ENCODE measurements at regions not wholly inside any gene's neighbourhood (a gene's known extent, or its start where the extent isn't known, plus 50 kb on each side); places are given as distances from the start of the nearest gene placed in this dataset.
"Not testable (repeated sequence)": the region's sequence is repeated elsewhere in the genome, so short reads cannot be mapped to it uniquely, and the experiment has no call there.

GRCh38 chr13:67421475-67421874, 191.3 kb upstream of the PCDH9 start:
- FAIRE-seq = no peak
- no peak for DNase-seq (ENCODE audit: insufficient read length, low spot score)
- TF ChIP-seq SPI1 (IDR thresholded peaks at IDR 0.05; ENCODE audit: low read depth, low read length) (peak; percentile 67), TAF1 (IDR thresholded peaks at IDR 0.05; ENCODE audit: low read depth, low read length) (no peak)

- no peak for FAIRE-seq
- no peak for TF ChIP-seq POLR2AphosphoS5 (IDR thresholded peaks at IDR 0.05; ENCODE audit: low read depth, low read length)
- TF ChIP-seq POLR2A (IDR thresholded peaks at IDR 0.05; ENCODE audit: low read depth, low read length) = no peak
- no peak for TF ChIP-seq POU2F2 (IDR thresholded peaks at IDR 0.05; ENCODE audit: low read depth, low read length)
- no peak for TF ChIP-seq TAF1 (IDR thresholded peaks at IDR 0.05; ENCODE audit: low read depth, low read length)
- DNase-seq (ENCODE audit: insufficient read length, low spot score) = no peak
Observed at GRCh38 chr13:67416047-67416925, 186.2 kb upstream of the PCDH9 start.

- DNase-seq (ENCODE audit: insufficient read length, low spot score) (no peak), FAIRE-seq (no peak)
- TF ChIP-seq POLR2AphosphoS5 (IDR thresholded peaks at IDR 0.05; ENCODE audit: low read depth, low read length) (no peak), POLR2A (IDR thresholded peaks at IDR 0.05; ENCODE audit: low read depth, low read length) (no peak), SPI1 (IDR thresholded peaks at IDR 0.05; ENCODE audit: low read depth, low read length) (no peak), TAF1 (IDR thresholded peaks at IDR 0.05; ENCODE audit: low read depth, low read length) (no peak), POU2F2 (IDR thresholded peaks at IDR 0.05; ENCODE audit: low read depth, low read length) (no peak), PAX5 (IDR thresholded peaks at IDR 0.05; ENCODE audit: insufficient read depth, low read length, severe bottlenecking) (no peak)
Observed at GRCh38 chr13:67410645-67411044, 180.5 kb upstream of the PCDH9 start.

GRCh38 chr13:67408798-67409197, 178.7 kb upstream of the PCDH9 start:
- FAIRE-seq = no peak
- DNase-seq (ENCODE audit: insufficient read length, low spot score) = no peak
- TF ChIP-seq POLR2A (IDR thresholded peaks at IDR 0.05; ENCODE audit: low read depth, low read length) (no peak), PAX5 (IDR thresholded peaks at IDR 0.05; ENCODE audit: insufficient read depth, low read length, severe bottlenecking) (no peak), TAF1 (IDR thresholded peaks at IDR 0.05; ENCODE audit: low read depth, low read length) (no peak), POU2F2 (IDR thresholded peaks at IDR 0.05; ENCODE audit: low read depth, low read length) (no peak), POLR2AphosphoS5 (IDR thresholded peaks at IDR 0.05; ENCODE audit: low read depth, low read length) (no peak), SPI1 (IDR thresholded peaks at IDR 0.05; ENCODE audit: low read depth, low read length) (no peak)

- FAIRE-seq (no peak), DNase-seq (ENCODE audit: insufficient read length, low spot score) (no peak)
Observed at GRCh38 chr13:67402546-67402945, 172.4 kb upstream of the PCDH9 start.

GRCh38 chr13:67395577-67395976, 165.4 kb upstream of the PCDH9 start:
- TF ChIP-seq SPI1 (IDR thresholded peaks at IDR 0.05; ENCODE audit: low read depth, low read length) (no peak), POLR2AphosphoS5 (IDR thresholded peaks at IDR 0.05; ENCODE audit: low read depth, low read length) (no peak), TAF1 (IDR thresholded peaks at IDR 0.05; ENCODE audit: low read depth, low read length) (no peak), POU2F2 (IDR thresholded peaks at IDR 0.05; ENCODE audit: low read depth, low read length) (no peak), PAX5 (IDR thresholded peaks at IDR 0.05; ENCODE audit: insufficient read depth, low read length, severe bottlenecking) (no peak), POLR2A (IDR thresholded peaks at IDR 0.05; ENCODE audit: low read depth, low read length) (no peak)
- FAIRE-seq = no peak
- DNase-seq (ENCODE audit: insufficient read length, low spot score) = no peak

More at GRCh38 chr13:67402546-67402945, 172.4 kb upstream of the PCDH9 start:
- TF ChIP-seq POU2F2 (IDR thresholded peaks at IDR 0.05; ENCODE audit: low read depth, low read length) (no peak), TAF1 (IDR thresholded peaks at IDR 0.05; ENCODE audit: low read depth, low read length) (no peak), POLR2A (IDR thresholded peaks at IDR 0.05; ENCODE audit: low read depth, low read length) (no peak), POLR2AphosphoS5 (IDR thresholded peaks at IDR 0.05; ENCODE audit: low read depth, low read length) (no peak), SPI1 (IDR thresholded peaks at IDR 0.05; ENCODE audit: low read depth, low read length) (no peak), PAX5 (IDR thresholded peaks at IDR 0.05; ENCODE audit: insufficient read depth, low read length, severe bottlenecking) (no peak)

- DNase-seq (ENCODE audit: insufficient read length, low spot score) (no peak), FAIRE-seq (no peak)
- TF ChIP-seq POLR2AphosphoS5 (IDR thresholded peaks at IDR 0.05; ENCODE audit: low read depth, low read length) (no peak), SPI1 (IDR thresholded peaks at IDR 0.05; ENCODE audit: low read depth, low read length) (no peak), PAX5 (IDR thresholded peaks at IDR 0.05; ENCODE audit: insufficient read depth, low read length, severe bottlenecking) (no peak), POU2F2 (IDR thresholded peaks at IDR 0.05; ENCODE audit: low read depth, low read length) (no peak), POLR2A (IDR thresholded peaks at IDR 0.05; ENCODE audit: low read depth, low read length) (no peak), TAF1 (IDR thresholded peaks at IDR 0.05; ENCODE audit: low read depth, low read length) (no peak)
Observed at GRCh38 chr13:67392014-67392413, 161.9 kb upstream of the PCDH9 start.

- no peak for DNase-seq (ENCODE audit: insufficient read length, low spot score)
- TF ChIP-seq SPI1 (IDR thresholded peaks at IDR 0.05; ENCODE audit: low read depth, low read length) (no peak), POLR2AphosphoS5 (IDR thresholded peaks at IDR 0.05; ENCODE audit: low read depth, low read length) (no peak), PAX5 (IDR thresholded peaks at IDR 0.05; ENCODE audit: insufficient read depth, low read length, severe bottlenecking) (no peak), POLR2A (IDR thresholded peaks at IDR 0.05; ENCODE audit: low read depth, low read length) (no peak), POU2F2 (IDR thresholded peaks at IDR 0.05; ENCODE audit: low read depth, low read length) (no peak), TAF1 (IDR thresholded peaks at IDR 0.05; ENCODE audit: low read depth, low read length) (no peak)
- no peak for FAIRE-seq
Observed at GRCh38 chr13:67390462-67391086, 160.4 kb upstream of the PCDH9 start.

- FAIRE-seq = no peak
- TF ChIP-seq POLR2AphosphoS5 (IDR thresholded peaks at IDR 0.05; ENCODE audit: low read depth, low read length) (no peak), SPI1 (IDR thresholded peaks at IDR 0.05; ENCODE audit: low read depth, low read length) (no peak), POU2F2 (IDR thresholded peaks at IDR 0.05; ENCODE audit: low read depth, low read length) (no peak), TAF1 (IDR thresholded peaks at IDR 0.05; ENCODE audit: low read depth, low read length) (no peak), PAX5 (IDR thresholded peaks at IDR 0.05; ENCODE audit: insufficient read depth, low read length, severe bottlenecking) (no peak), POLR2A (IDR thresholded peaks at IDR 0.05; ENCODE audit: low read depth, low read length) (no peak)
- DNase-seq (ENCODE audit: insufficient read length, low spot score) = no peak
Observed at GRCh38 chr13:67389171-67389570, 159.0 kb upstream of the PCDH9 start.

GRCh38 chr13:67383109-67383757, 153.1 kb upstream of the PCDH9 start:
- FAIRE-seq; DNase-seq (ENCODE audit: insufficient read length, low spot score): not testable (repeated sequence)
